VCaP (cell line): ENCODE measurements at regions not wholly inside any gene's neighbourhood (a gene's known extent, or its start where the extent isn't known, plus 50 kb on each side); places are given as distances from the start of the nearest gene placed in this dataset.

Experiments used
- H3K27ac ChIP-seq: fragments of 450-650 bp; 2 replicates; pipeline ENCODE4 v1.5.1; 2017
- TF ChIP-seq, protein P1 (sequence below): fragments of 450-650 bp; conservative IDR thresholded peaks from 2 replicates; pipeline ENCODE4 v1.5.1; 2017; ENCODE audit warnings: mild to moderate bottlenecking, moderate library complexity

DNA sequence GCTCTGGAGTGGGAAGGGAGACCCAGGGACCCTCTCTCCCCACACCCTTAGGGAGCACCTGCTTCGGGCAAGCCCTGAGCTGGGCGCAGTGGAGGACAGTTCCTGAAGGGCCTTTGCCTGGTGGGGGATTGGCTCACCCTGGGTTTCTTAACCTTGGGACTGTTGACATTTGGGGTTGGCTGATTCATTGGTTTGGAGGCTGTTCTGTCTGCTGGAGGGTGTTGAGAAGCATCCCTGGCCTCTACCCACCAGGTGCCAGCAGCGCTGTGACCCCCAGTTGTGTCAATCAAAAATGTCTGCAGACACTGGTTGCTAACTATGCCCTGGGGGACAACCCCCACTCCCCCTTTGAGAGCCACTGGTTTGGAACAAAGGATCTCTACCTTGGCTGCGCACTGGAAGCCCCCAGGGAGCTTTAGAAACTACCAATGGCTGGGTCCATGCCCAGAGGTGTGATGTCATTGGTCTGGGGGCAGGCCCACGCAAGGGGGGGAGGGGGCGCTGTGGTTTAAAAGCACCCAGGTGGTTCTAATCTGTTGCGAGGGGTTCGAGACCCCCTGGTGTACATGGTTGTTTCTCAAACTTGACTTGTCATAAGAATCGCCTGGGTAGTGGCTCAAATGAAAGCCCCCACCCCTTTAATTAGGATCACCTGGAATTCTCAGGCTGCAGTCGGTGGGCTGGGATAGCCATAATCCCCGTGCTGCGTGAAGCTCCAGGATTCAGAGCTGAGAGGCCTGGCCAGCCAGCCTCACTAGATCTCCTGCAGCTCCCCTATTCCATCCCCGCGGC, 151.9 kb upstream of the GSE1 start:
- TF ChIP-seq, protein P1, sequence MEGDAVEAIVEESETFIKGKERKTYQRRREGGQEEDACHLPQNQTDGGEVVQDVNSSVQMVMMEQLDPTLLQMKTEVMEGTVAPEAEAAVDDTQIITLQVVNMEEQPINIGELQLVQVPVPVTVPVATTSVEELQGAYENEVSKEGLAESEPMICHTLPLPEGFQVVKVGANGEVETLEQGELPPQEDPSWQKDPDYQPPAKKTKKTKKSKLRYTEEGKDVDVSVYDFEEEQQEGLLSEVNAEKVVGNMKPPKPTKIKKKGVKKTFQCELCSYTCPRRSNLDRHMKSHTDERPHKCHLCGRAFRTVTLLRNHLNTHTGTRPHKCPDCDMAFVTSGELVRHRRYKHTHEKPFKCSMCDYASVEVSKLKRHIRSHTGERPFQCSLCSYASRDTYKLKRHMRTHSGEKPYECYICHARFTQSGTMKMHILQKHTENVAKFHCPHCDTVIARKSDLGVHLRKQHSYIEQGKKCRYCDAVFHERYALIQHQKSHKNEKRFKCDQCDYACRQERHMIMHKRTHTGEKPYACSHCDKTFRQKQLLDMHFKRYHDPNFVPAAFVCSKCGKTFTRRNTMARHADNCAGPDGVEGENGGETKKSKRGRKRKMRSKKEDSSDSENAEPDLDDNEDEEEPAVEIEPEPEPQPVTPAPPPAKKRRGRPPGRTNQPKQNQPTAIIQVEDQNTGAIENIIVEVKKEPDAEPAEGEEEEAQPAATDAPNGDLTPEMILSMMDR: no peak
- no peak overlapping the region for H3K27ac ChIP-seq

- no peak overlapping the region for H3K27ac ChIP-seq
- TF ChIP-seq, protein P1: no peak
These were observed 151.1 kb upstream of the GSE1 start for GRCh38 chr16:85461814-85462713.

DNA sequence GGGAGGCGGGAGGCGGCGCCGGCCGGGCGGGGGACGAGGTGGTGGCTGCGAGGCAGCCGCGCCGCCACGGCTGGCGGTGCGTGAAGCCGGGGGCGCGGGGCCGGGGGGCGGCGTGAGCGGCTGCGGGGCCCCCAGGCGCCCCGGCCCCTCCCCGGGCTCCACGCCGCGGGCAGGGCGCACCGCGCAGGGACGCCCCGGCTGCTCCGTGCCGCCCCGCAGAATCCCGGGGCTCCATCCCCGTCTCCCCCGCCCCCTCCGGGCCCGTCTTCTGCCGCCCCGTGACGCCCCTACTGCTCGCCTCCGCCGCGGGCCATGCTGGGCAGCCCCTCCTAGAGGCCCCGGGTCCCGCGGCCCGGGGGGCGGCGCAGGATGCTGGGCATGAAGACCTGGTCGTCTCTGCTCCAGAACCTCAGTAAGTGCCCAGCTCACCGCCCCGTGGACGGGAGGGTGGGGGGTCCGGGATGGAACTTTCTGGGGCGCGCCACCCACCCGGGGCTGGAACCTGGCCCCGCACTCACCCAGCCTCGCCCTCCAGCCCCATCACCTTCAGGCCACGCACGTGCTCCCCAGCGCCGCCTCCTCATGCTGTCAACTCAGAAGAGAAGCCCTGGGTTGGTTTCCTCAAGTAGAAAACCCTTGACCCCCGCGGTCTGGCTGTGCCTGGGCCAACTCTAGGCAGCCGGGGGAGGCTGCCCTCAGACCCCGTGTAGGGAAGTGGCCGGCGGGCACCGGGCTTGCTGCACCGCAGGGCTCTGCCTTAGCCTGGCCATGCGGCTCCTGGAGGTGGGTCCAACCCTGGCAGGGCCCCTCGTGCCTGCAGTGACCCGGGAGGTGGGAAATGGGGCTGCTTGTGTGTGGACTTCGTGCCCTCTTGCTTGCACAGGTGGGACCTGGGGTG, 150.2 kb upstream of the GSE1 start:
- TF ChIP-seq, protein P1: no peak
- H3K27ac ChIP-seq: no peak overlapping the region

DNA sequence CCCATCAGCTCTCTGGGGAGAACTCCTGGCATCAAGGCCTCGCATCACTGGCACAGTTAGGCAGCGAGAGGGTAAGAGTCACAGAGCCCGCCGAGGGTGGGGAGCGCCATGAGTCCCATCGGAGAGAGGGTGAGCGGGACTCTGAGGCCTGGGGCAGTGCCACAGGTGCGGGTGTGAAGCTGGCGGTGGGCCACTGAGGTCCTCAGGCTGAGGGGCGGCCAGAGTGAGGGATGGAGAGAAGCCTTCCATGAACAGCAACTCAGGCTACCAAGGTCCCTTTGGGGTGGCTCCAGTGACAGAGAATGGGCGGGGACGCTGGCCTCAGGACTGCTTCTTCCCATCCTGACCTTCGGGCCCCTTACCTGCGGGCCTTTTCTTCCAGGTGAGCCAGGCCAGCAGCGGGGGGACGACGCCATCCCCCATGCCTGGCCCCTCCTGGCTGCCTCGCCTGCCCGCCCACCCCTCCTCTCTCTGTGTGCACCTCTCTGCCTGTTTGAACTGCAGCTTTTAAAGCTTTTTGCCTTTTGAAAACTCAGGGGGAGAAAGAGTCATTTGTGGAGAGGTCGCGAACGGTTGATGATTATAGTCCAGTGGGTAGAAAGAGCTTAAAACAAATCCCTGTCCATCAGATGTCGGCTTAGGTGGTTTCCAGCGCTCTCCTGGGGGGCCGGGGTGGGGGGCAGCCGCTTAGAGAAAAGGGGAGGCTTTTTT, 149.3 kb upstream of the GSE1 start:
- TF ChIP-seq, protein P1: no peak
- no peak overlapping the region for H3K27ac ChIP-seq

GRCh38 chr16:85464383-85465305, 148.5 kb upstream of the GSE1 start:
- no peak overlapping the region for H3K27ac ChIP-seq
- TF ChIP-seq, protein P1: no peak
